ENCODE measurements at regions not wholly inside any gene's neighbourhood (a gene's known extent, or its start where the extent isn't known, plus 50 kb on each side); places are given as distances from the start of the nearest gene placed in this dataset.

DNA sequence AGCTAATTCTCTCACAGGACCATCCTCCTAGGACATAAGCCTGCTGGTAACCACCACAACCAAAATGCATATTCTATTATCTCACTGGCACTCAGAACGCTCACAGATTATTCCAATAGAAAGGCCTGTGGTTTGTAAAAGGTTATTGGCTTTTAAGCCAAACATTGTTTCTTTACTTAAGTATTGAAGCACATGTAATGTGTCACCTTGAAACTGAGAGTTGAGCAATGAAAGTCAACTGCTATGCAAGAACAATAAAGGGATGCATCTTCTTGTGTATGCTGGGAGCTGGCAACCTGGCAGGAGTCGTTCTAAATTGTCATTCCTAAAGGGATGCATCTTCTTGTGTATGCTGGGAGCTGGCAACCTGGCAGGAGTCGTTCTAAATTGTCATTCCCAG lies 298.6 kb upstream of the DNAJC19 start:
- Histone ChIP-seq H3K4me2 (ENCODE audit: low read length) (no peak overlapping the region), H3K27me3 (ENCODE audit: control insufficient read depth, insufficient read depth, low read length) (no peaks in the 10 kb centered on the region), H3K4me3 (ENCODE audit: low read depth, low read length) (no peak overlapping the region), H3K27ac (no peak overlapping the region), H3K4me1 (no peaks in the 10 kb centered on the region), H3K9me3 (ENCODE audit: control insufficient read depth, low read length) (no peaks in the 10 kb centered on the region), H3K36me3 (ENCODE audit: control insufficient read depth, insufficient read depth, low read length) (no peaks in the 10 kb centered on the region), H3K79me2 (no peaks in the 10 kb centered on the region), H2AFZ (no peak overlapping the region), H3K9ac (no peak overlapping the region)
- TF ChIP-seq, protein P1, sequence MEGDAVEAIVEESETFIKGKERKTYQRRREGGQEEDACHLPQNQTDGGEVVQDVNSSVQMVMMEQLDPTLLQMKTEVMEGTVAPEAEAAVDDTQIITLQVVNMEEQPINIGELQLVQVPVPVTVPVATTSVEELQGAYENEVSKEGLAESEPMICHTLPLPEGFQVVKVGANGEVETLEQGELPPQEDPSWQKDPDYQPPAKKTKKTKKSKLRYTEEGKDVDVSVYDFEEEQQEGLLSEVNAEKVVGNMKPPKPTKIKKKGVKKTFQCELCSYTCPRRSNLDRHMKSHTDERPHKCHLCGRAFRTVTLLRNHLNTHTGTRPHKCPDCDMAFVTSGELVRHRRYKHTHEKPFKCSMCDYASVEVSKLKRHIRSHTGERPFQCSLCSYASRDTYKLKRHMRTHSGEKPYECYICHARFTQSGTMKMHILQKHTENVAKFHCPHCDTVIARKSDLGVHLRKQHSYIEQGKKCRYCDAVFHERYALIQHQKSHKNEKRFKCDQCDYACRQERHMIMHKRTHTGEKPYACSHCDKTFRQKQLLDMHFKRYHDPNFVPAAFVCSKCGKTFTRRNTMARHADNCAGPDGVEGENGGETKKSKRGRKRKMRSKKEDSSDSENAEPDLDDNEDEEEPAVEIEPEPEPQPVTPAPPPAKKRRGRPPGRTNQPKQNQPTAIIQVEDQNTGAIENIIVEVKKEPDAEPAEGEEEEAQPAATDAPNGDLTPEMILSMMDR (IDR thresholded peaks at IDR 0.05): no peak

DNA sequence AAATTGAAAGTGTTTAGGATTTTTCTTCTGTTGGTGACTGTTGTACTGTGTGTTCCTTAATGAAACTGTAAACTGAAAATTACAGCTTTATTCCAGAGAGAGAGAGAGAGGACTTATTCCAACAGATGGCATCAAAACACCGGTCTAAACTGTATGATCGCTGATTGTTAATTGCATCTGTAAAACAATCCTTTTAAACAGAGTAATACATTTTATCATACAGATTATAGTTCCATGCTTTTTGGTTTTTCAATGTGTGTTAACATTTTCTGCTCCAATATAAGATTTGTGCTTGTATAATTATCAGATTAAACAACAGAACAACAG lies 289.7 kb upstream of the DNAJC19 start:
- H3K4me1 ChIP-seq: no peaks in the 10 kb centered on the region
- TF ChIP-seq, protein P1 (IDR thresholded peaks at IDR 0.05): no peak
- no peaks in the 10 kb centered on the region for H3K79me2 ChIP-seq
- no peak overlapping the region for H3K4me2 ChIP-seq (ENCODE audit: low read length)
- H3K36me3 ChIP-seq (ENCODE audit: control insufficient read depth, insufficient read depth, low read length): no peaks in the 10 kb centered on the region
- H3K9me3 ChIP-seq (ENCODE audit: control insufficient read depth, low read length): no peaks in the 10 kb centered on the region
- no peak overlapping the region for H3K4me3 ChIP-seq (ENCODE audit: low read depth, low read length)
- H3K27ac ChIP-seq: no peak overlapping the region
- no peak overlapping the region for H3K9ac ChIP-seq
- no peak overlapping the region for H2AFZ ChIP-seq
- no peaks in the 10 kb centered on the region for H3K27me3 ChIP-seq (ENCODE audit: control insufficient read depth, insufficient read depth, low read length)

DNA sequence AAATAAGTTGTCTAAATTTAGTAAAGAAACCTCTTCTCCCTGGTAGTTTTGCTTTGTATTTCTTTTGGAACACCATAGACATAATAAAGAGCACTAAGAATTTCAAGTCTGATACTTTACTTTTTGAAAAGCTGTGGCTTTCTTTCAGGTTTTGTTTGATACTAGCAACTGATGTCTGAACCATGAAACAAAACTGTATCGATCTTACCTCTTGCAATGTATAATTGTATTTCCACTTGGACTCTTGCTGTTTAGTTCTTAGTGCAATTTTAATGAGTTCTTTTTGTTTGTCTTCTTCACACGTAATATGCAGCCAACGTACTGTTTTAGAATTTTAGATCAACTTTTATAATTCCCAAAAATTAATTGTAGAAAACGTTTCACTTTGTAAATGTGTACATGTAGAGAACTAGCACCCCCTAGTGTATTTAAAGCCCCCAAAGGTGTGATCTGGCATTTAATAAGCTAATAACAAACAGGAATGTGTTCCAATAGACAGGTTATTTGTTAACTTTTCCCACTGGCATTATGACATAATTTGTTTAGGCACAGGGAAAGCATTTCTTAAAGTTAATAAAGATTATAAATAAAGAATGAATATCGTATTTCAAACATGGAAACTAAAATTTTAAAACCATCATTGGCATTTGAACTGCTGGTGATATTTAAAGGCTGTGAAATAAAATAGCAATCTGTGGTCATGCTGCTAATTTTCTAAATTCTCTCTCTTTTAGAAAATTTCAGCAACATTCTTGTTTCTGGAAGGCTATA lies 289.1 kb upstream of the DNAJC19 start:
- H3K79me2 ChIP-seq: no peaks in the 10 kb centered on the region
- H3K27me3 ChIP-seq (ENCODE audit: control insufficient read depth, insufficient read depth, low read length): no peaks in the 10 kb centered on the region
- no peak overlapping the region for H3K4me3 ChIP-seq (ENCODE audit: low read depth, low read length)
- no peaks in the 10 kb centered on the region for H3K4me1 ChIP-seq
- H2AFZ ChIP-seq: no peak overlapping the region
- H3K27ac ChIP-seq: no peak overlapping the region
- H3K36me3 ChIP-seq (ENCODE audit: control insufficient read depth, insufficient read depth, low read length): no peaks in the 10 kb centered on the region
- H3K9ac ChIP-seq: no peak overlapping the region
- no peaks in the 10 kb centered on the region for H3K9me3 ChIP-seq (ENCODE audit: control insufficient read depth, low read length)
- H3K4me2 ChIP-seq (ENCODE audit: low read length): no peak overlapping the region
- TF ChIP-seq, protein P1 (IDR thresholded peaks at IDR 0.05): no peak

DNA sequence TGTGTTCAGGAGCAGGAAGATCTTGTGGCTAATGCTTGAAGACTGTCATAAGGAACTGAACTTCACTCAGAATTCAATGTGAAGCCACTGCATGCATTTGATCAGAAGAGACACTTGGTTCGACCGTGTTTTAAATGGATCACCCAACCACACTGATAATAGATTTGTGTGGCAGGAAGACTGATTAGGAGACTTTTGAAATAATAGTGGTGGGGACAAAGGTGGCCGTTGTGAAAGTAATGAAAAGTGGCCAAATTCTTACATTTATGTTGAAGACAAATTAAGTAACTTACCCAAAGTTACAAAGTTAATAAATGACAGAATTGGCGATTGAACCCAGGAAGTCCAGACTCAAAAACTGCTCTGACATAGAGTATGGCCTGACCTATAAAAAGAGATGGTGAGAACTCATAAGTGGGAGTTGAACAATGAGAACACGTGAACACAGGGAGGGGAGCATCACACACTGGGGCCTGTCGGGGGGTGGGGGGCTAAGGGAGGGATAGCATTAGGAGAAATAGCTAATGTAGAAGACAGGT lies 286.9 kb upstream of the DNAJC19 start:
- Histone ChIP-seq H3K79me2 (no peaks in the 10 kb centered on the region), H3K4me2 (ENCODE audit: low read length) (no peak overlapping the region), H3K9ac (no peak overlapping the region), H3K4me1 (no peaks in the 10 kb centered on the region), H3K4me3 (ENCODE audit: low read depth, low read length) (no peak overlapping the region), H2AFZ (no peak overlapping the region), H3K36me3 (ENCODE audit: control insufficient read depth, insufficient read depth, low read length) (no peaks in the 10 kb centered on the region), H3K9me3 (ENCODE audit: control insufficient read depth, low read length) (no peaks in the 10 kb centered on the region), H3K27ac (no peak overlapping the region), H3K27me3 (ENCODE audit: control insufficient read depth, insufficient read depth, low read length) (no peaks in the 10 kb centered on the region)
- TF ChIP-seq, protein P1 (IDR thresholded peaks at IDR 0.05): no peak

DNA sequence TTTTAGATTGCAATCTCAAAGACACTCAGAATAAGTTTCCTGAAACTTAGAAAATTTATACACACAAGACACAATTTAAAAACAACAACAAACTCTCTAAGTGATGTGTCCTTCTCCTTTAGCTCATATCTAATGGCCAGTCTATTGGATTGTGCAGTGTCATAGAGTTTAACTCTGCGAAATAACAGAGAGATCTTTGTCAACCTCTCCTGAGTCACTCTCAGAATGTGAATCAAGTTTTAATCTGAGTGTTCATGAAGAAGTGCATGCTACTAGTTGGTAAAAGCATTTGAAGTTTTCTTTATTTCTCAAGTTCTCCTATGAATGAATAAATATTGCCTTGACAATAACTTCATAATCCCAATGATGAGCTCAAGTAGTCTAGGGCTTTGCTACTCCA lies 284.5 kb upstream of the DNAJC19 start:
- Histone ChIP-seq H3K9ac (no peak overlapping the region), H3K4me1 (no peaks in the 10 kb centered on the region), H3K4me3 (ENCODE audit: low read depth, low read length) (no peak overlapping the region), H3K27me3 (ENCODE audit: control insufficient read depth, insufficient read depth, low read length) (no peaks in the 10 kb centered on the region), H3K9me3 (ENCODE audit: control insufficient read depth, low read length) (no peaks in the 10 kb centered on the region), H2AFZ (no peak overlapping the region), H3K27ac (no peak overlapping the region), H3K36me3 (ENCODE audit: control insufficient read depth, insufficient read depth, low read length) (no peaks in the 10 kb centered on the region), H3K79me2 (no peaks in the 10 kb centered on the region), H3K4me2 (ENCODE audit: low read length) (no peak overlapping the region)
- TF ChIP-seq, protein P1 (IDR thresholded peaks at IDR 0.05): no peak
